Fibroblast of the aortic adventitia (primary cell): ENCODE measurements at regions not wholly inside any gene's neighbourhood (a gene's known extent, or its start where the extent isn't known, plus 50 kb on each side); places are given as distances from the start of the nearest gene placed in this dataset.
"Not testable (repeated sequence)": the region's sequence is repeated elsewhere in the genome, so short reads cannot be mapped to it uniquely, and the experiment has no call there.

Source experiments
- DNase-seq: peaks from one replicate; pipeline ENCODE4 v3.0.0-alpha.2; 2010; ENCODE audit warnings: low read depth
- H3K4me3 ChIP-seq: 2 replicates; pipeline ENCODE4 v1.5.1; 2011; ENCODE audit warnings: low read depth, mild to moderate bottlenecking, control low read depth, low read length, moderate library complexity
- CTCF ChIP-seq: IDR thresholded peaks from 2 replicates; pipeline ENCODE4 v1.5.1; 2011; ENCODE audit warnings: mild to moderate bottlenecking, low read length, control low read depth, inconsistent platforms; ENCODE audit not compliant: insufficient read depth

DNA sequence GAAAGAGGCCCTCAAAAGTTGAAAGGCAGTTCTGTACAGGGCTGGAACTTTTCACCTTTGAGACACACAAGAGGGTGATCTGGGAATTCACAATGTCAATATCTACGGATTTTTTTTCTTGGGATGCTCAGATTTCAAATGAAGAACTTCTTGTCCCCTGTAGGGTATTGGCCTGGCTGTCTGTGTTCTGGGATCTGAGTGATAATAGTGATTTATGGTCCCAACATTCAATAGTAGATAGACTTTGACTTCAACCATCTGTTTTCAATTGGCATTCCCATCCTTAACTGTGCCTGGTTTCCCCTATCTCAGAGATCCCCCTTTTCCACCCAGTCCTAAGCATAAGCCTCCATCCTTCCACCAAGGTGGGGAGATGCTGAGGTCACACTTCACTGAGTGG lies 274.1 kb downstream of the COG6 start:
- TF ChIP-seq CTCF: no peak
- DNase-seq: no peak
- no peak overlapping the region for H3K4me3 ChIP-seq

DNA sequence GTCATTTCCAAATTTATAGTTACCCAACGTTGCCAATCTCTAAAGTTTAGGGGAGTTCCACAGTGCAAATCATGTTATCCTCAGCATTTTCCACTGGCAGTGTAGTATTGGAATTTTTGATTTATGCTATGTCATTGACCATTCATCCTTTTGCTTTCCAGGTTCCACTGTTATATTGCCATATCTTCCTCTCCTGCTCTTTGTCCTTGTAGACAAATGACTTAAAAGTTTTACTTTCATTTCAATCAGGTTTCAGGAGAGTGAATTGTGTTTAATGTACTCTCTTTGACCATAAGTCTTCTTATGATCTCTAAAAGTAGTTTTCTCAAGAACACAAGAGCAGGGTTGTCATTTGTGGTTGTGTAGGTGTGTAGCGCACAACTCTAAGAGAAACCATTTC lies 274.6 kb downstream of the COG6 start:
- no peak overlapping the region for H3K4me3 ChIP-seq
- no peak for DNase-seq
- TF ChIP-seq CTCF: no peak

DNA sequence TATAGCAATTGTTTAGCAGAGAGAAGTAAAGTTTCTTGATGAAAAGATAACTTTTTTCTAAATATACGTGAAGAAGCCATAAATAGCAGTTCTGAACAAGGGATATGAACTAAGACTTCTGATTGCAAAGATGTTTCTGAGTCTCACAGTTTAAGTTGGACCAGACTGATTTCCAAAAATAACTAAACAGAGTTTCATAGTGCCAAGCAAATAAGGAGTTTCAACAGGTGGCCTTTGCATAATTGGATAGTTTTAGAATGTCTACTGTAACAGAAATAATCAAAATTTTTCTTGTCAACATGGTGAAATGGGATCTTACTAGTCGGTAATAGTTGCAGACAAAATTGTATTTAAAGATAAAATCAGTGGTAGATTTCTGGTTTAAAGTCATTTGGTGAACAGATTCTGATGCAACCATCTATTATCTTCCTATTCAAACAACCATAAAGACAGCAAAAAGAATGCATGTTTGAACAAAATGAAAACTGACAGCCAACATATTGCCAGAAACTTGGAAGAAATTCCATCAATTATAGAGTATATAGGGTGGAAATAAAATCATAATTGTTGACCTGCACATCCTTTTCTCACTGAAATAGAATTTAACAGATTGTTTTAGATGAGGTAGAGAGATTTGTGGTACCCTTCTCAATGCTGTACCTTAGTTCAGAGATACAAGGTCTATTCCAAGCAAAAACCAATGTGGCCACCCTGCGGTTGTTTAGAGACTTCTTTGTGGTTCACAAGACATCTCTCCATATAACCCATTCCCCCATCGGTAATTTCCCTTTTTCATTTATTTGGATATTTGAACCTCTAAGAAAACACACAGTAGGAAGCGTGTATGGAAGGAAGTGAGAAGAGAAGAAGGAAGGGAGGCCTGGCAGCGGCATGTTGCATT lies 275.3 kb downstream of the COG6 start:
- no peak overlapping the region for H3K4me3 ChIP-seq
- TF ChIP-seq CTCF: no peak
- DNase-seq: no peak

DNA sequence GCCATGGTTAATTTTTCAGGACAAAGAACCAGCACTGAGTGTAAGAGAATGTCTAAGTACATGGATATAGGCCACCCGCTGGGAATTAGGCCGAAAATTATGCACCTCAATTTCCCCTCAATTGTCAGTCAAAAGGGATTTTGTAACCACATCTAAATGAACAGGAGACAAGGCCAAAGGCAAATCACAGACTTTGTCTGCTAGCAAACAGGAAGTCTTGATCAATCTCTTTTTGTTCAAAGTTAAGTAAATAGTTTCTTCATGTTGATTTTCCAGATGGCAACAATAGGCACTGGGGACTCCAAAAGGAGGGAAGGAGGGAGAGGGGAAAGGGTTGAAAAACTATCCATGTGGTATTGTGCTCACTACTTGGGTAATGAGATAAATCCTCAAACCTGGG lies 276.0 kb downstream of the COG6 start:
- no peak overlapping the region for H3K4me3 ChIP-seq
- TF ChIP-seq CTCF: no peak
- no peak for DNase-seq

GRCh38 chr13:39932514-39932913 lies 277.1 kb downstream of the COG6 start:
- not testable (repeated sequence) for DNase-seq

DNA sequence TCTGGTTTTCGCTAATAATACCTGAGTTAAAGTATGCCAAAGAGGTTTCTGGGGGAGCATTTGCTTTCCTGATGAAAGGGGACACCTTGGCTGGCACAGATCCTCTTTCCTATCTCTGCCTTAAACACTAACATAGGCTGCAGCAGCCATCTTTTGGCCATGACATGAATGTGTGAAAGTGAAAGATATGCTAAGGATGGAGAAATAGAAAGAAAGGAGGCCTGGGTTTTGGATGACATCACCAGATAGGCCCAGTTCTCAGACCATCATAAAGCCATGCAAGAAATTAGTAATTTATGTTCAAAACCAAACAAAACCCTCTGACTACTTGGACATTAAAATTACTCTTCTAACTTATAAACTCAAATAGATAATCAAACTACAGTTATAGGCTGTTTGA lies 279.7 kb downstream of the COG6 start:
- H3K4me3 ChIP-seq: no peak overlapping the region
- DNase-seq: no peak
- no peak for TF ChIP-seq CTCF

More at GRCh38 chr13:39932514-39932913, 277.1 kb downstream of the COG6 start:
- H3K4me3 ChIP-seq: not testable (repeated sequence)

DNA sequence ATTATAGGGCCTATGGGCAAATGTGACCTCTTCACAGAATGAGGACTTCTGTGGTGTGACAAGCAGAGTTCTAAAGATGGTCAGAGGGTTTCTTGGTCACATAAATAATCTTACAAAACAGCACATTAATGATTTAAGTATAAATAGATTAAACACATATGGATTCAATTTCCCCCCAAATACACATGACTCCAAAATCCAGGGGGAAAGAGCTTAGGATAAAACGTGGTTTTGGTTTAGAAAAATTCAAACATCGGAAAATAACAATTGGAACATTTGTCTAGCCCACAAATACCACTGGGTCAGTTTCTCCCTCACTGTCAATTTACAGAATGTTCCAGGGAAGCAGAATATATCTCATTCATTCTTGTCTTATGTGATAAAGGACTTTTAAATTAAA lies 283.1 kb downstream of the COG6 start:
- H3K4me3 ChIP-seq: no peak overlapping the region
- no peak for DNase-seq
- TF ChIP-seq CTCF: no peak
